ENCODE measurements at regions not wholly inside any gene's neighbourhood (a gene's known extent, or its start where the extent isn't known, plus 50 kb on each side); places are given as distances from the start of the nearest gene placed in this dataset.

DNA sequence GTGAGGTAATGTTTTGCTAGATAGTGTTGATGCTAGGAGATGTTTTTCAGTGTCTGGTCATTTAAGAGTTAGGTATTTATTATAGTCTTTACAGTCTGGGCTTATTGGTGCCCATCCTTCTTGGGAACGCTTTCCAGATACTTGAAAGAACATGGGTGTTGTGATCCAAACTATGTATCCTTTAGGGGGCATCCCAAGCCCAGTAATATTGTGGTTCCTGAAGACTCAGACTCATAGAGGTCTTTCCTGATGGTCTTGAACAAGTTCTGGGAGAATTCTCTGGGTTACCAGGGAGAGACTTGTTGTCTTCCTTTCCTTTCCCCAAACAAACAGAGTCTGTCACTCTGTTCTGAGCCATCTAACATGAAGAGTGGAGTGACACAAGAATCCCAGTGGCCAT is 99.7 kb upstream of the LRRC3B start:
- no peaks in the 10 kb centered on the region for H3K36me3 ChIP-seq (ENCODE audit: control insufficient read depth, insufficient read depth, low read length)
- no peak overlapping the region for H3K9ac ChIP-seq (ENCODE audit: insufficient read depth in 1 of 2, low read depth in 2 of 2, low read length in 2 of 2)
- CTCF ChIA-PET (ENCODE audit: low intra/inter-chr PET ratio): no interaction called here
- H3K9me1 ChIP-seq (ENCODE audit: control insufficient read depth, insufficient read depth, low read length): no peaks in the 10 kb centered on the region
- H2AFZ ChIP-seq (ENCODE audit: low read depth, low read length): no peak overlapping the region
- ATAC-seq (no peak), DNase-seq (ENCODE audit: extremely low read depth in 1 of 4, low spot score in 3 of 4) (no peak), FAIRE-seq (no peak)
- no peak overlapping the region for H3K4me2 ChIP-seq (ENCODE audit: insufficient read depth, low read length)
- H4K20me1 ChIP-seq (replicated peaks; ENCODE audit: control insufficient read depth, insufficient read depth, low read length): no peaks in the 10 kb centered on the region
- H3K4me1 ChIP-seq (replicated peaks in 1 of 2; ENCODE audit: control insufficient read depth in 2 of 2, insufficient read depth in 2 of 2, low read length in 2 of 2): no peaks in the 10 kb centered on the region
- in situ Hi-C loops (cut with MboI): no loop called here
- no peaks in the 10 kb centered on the region for H3K27me3 ChIP-seq (ENCODE audit: control insufficient read depth in 2 of 2, insufficient read depth in 2 of 2, low read length in 2 of 2)
- H3K27ac ChIP-seq (ENCODE audit: extremely low read depth, low read depth, low read length): no peak overlapping the region
- POLR2A ChIA-PET: no interaction called here
- intact Hi-C loops (cut with micrococcal nuclease): no loop called here
- TF ChIP-seq ZKSCAN3 (CRISPR knock-in tag; IDR thresholded peaks at IDR 0.05): no peak
- TF ChIP-seq SNIP1 (IDR thresholded peaks at IDR 0.05; ENCODE audit: low read depth): no peak
- no peak for TF ChIP-seq RBM25 (IDR thresholded peaks at IDR 0.05; ENCODE audit: low read depth, low read length, severe bottlenecking)
- TF ChIP-seq, protein P1, sequence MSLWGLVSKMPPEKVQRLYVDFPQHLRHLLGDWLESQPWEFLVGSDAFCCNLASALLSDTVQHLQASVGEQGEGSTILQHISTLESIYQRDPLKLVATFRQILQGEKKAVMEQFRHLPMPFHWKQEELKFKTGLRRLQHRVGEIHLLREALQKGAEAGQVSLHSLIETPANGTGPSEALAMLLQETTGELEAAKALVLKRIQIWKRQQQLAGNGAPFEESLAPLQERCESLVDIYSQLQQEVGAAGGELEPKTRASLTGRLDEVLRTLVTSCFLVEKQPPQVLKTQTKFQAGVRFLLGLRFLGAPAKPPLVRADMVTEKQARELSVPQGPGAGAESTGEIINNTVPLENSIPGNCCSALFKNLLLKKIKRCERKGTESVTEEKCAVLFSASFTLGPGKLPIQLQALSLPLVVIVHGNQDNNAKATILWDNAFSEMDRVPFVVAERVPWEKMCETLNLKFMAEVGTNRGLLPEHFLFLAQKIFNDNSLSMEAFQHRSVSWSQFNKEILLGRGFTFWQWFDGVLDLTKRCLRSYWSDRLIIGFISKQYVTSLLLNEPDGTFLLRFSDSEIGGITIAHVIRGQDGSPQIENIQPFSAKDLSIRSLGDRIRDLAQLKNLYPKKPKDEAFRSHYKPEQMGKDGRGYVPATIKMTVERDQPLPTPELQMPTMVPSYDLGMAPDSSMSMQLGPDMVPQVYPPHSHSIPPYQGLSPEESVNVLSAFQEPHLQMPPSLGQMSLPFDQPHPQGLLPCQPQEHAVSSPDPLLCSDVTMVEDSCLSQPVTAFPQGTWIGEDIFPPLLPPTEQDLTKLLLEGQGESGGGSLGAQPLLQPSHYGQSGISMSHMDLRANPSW (CRISPR knock-in tag; IDR thresholded peaks at IDR 0.05): no peak
- TF ChIP-seq BACH1 (tag; IDR thresholded peaks at IDR 0.05): no peak
- TF ChIP-seq ZNF316 (IDR thresholded peaks at IDR 0.05): no peak
- no peaks in the 10 kb centered on the region for H3K79me2 ChIP-seq (ENCODE audit: control insufficient read depth, insufficient read depth, low read length)
- no TSS peak for BruUV-seq (replicated peaks)
- H3K9me3 ChIP-seq (replicated peaks; ENCODE audit: control insufficient read depth, insufficient read depth, low read depth, low read length): no peaks in the 10 kb centered on the region; the same call in 1 of the 2 replicates
- WGBS (ENCODE audit: insufficient coverage, low coverage, missing lambda C conversion rate): 10% methylated on average over 1 of the region's 1 CpG
- no peak overlapping the region for H3K4me3 ChIP-seq

Measured in K562 (cell line).